HG03108 (cell line): ENCODE measurements at regions not wholly inside any gene's neighbourhood (a gene's known extent, or its start where the extent isn't known, plus 50 kb on each side); places are given as distances from the start of the nearest gene placed in this dataset.
A peak's percentile ranks its signal among the peaks of the same experiment; 100 is the strongest.
"Not testable (repeated sequence)": the region's sequence is repeated elsewhere in the genome, so short reads cannot be mapped to it uniquely, and the experiment has no call there.

Experiments
- ATAC-seq: cut with Tn5 transposase; IDR thresholded peaks from one replicate; pipeline ENCODE4 v1.9.1; 2021; ENCODE audit warnings: moderate library complexity; ENCODE audit not compliant: unreplicated experiment

GRCh38 chr3:28028554-28028953 is 212.9 kb upstream of the CMC1 start:
- no peak for ATAC-seq

GRCh38 chr3:28033059-28033784 is 208.2 kb upstream of the CMC1 start:
- ATAC-seq = no peak

GRCh38 chr3:28036599-28037575 is 204.5 kb upstream of the CMC1 start:
- ATAC-seq = peak; percentile 49

GRCh38 chr3:28039234-28039633 is 202.2 kb upstream of the CMC1 start:
- no peak for ATAC-seq

GRCh38 chr3:28039829-28040228 is 201.6 kb upstream of the CMC1 start:
- no peak for ATAC-seq

- ATAC-seq = no peak
Observed at GRCh38 chr3:28042095-28042635, 199.3 kb upstream of the CMC1 start.

GRCh38 chr3:28042707-28043106 is 198.7 kb upstream of the CMC1 start:
- no peak for ATAC-seq

- no peak for ATAC-seq
Observed at GRCh38 chr3:28050120-28050519, 191.3 kb upstream of the CMC1 start.

- ATAC-seq = no peak
Observed at GRCh38 chr3:28050885-28051284, 190.5 kb upstream of the CMC1 start.

GRCh38 chr3:28053759-28054158 is 187.7 kb upstream of the CMC1 start:
- no peak for ATAC-seq

GRCh38 chr3:28056806-28057205 is 184.6 kb upstream of the CMC1 start:
- no peak for ATAC-seq

GRCh38 chr3:28057539-28057938 is 183.9 kb upstream of the CMC1 start:
- no peak for ATAC-seq

GRCh38 chr3:28059199-28059598 is 182.2 kb upstream of the CMC1 start:
- ATAC-seq = not testable (repeated sequence)

- ATAC-seq = no peak
Observed at GRCh38 chr3:28066020-28066419, 175.4 kb upstream of the CMC1 start.

GRCh38 chr3:28067014-28067413 is 174.4 kb upstream of the CMC1 start:
- no peak for ATAC-seq

- no peak for ATAC-seq
Observed at GRCh38 chr3:28068342-28068741, 173.1 kb upstream of the CMC1 start.

- ATAC-seq = no peak
Observed at GRCh38 chr3:28069438-28069837, 172.0 kb upstream of the CMC1 start.

GRCh38 chr3:28076246-28076645 is 165.2 kb upstream of the CMC1 start:
- no peak for ATAC-seq

GRCh38 chr3:28077572-28077971 is 163.8 kb upstream of the CMC1 start:
- ATAC-seq = no peak

GRCh38 chr3:28078536-28078935 is 162.9 kb upstream of the CMC1 start:
- ATAC-seq = no peak

- ATAC-seq = no peak
Observed at GRCh38 chr3:28080716-28081115, 160.7 kb upstream of the CMC1 start.

GRCh38 chr3:28081533-28081947 is 159.9 kb upstream of the CMC1 start:
- ATAC-seq = no peak
